Inferior parietal cortex (tissue), 1 donor: ENCODE measurements at regions not wholly inside any gene's neighbourhood (a gene's known extent, or its start where the extent isn't known, plus 50 kb on each side); places are given as distances from the start of the nearest gene placed in this dataset.
"Not testable (repeated sequence)": the region's sequence is repeated elsewhere in the genome, so short reads cannot be mapped to it uniquely, and the experiment has no call there.

Experiments used
- DNase-seq: peaks from one replicate; pipeline ENCODE4 v3.0.0-alpha.2; 2016; ENCODE audit errors: extremely low spot score

- DNase-seq: not testable (repeated sequence)
These were observed 69.1 kb upstream of the DGKB start for GRCh38 chr7:14971678-14972077.

- not testable (repeated sequence) for DNase-seq
These were observed 64.8 kb upstream of the DGKB start for GRCh38 chr7:14967376-14967775.

- no peak for DNase-seq
These were observed 60.2 kb upstream of the DGKB start for GRCh38 chr7:14962778-14963177.

- no peak for DNase-seq
These were observed 58.2 kb upstream of the DGKB start for GRCh38 chr7:14960721-14961120.

- no peak for DNase-seq
These were observed 56.8 kb upstream of the DGKB start for GRCh38 chr7:14959339-14959738.

GRCh38 chr7:14954035-14954434 is 51.5 kb upstream of the DGKB start:
- no peak for DNase-seq
